ENCODE measurements at regions not wholly inside any gene's neighbourhood (a gene's known extent, or its start where the extent isn't known, plus 50 kb on each side); places are given as distances from the start of the nearest gene placed in this dataset.
"Not testable (repeated sequence)": the region's sequence is repeated elsewhere in the genome, so short reads cannot be mapped to it uniquely, and the experiment has no call there.

GRCh38 chr2:111595072-111595471 is 288.9 kb downstream of the ANAPC1 start:
- TF ChIP-seq, protein P1, sequence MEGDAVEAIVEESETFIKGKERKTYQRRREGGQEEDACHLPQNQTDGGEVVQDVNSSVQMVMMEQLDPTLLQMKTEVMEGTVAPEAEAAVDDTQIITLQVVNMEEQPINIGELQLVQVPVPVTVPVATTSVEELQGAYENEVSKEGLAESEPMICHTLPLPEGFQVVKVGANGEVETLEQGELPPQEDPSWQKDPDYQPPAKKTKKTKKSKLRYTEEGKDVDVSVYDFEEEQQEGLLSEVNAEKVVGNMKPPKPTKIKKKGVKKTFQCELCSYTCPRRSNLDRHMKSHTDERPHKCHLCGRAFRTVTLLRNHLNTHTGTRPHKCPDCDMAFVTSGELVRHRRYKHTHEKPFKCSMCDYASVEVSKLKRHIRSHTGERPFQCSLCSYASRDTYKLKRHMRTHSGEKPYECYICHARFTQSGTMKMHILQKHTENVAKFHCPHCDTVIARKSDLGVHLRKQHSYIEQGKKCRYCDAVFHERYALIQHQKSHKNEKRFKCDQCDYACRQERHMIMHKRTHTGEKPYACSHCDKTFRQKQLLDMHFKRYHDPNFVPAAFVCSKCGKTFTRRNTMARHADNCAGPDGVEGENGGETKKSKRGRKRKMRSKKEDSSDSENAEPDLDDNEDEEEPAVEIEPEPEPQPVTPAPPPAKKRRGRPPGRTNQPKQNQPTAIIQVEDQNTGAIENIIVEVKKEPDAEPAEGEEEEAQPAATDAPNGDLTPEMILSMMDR (IDR thresholded peaks at IDR 0.05): not testable (repeated sequence)
- TF ChIP-seq EZH2phosphoT487, EZH2 (IDR thresholded peaks at IDR 0.05): not testable (repeated sequence)

All from neural progenitor cell (in vitro differentiated cells).